HEK293T (cell line): ENCODE measurements at regions not wholly inside any gene's neighbourhood (a gene's known extent, or its start where the extent isn't known, plus 50 kb on each side); places are given as distances from the start of the nearest gene placed in this dataset.

Source experiments
- BHLHE40 ChIP-seq: fragments of 450-650 bp; IDR thresholded peaks from 2 replicates; pipeline ENCODE4 v1.6.1; 2016; ENCODE audit warnings: mild to moderate bottlenecking, moderate library complexity, borderline replicate concordance
- ELF4 ChIP-seq: fragments of 450-650 bp; IDR thresholded peaks from 2 replicates; pipeline ENCODE4 v1.6.1; 2017; ENCODE audit warnings: antibody characterized with exemption
- FOXK2 ChIP-seq: fragments of 450-650 bp; IDR thresholded peaks from 2 replicates; pipeline ENCODE4 v1.6.1; 2016; ENCODE audit warnings: mild to moderate bottlenecking
- FOXM1 ChIP-seq: fragments of 450-650 bp; IDR thresholded peaks from 2 replicates; pipeline ENCODE4 v1.6.1; 2017; ENCODE audit warnings: mild to moderate bottlenecking, borderline replicate concordance
- NFRKB ChIP-seq: fragments of 450-650 bp; IDR thresholded peaks from 2 replicates; pipeline ENCODE4 v1.6.1; 2016; ENCODE audit warnings: mild to moderate bottlenecking, moderate library complexity
- PKNOX1 ChIP-seq: fragments of 450-650 bp; IDR thresholded peaks from 2 replicates; pipeline ENCODE4 v1.6.1; 2016
- SP1 ChIP-seq: fragments of 450-650 bp; IDR thresholded peaks from 2 replicates; pipeline ENCODE4 v1.6.1; 2017
- SUZ12 ChIP-seq: fragments of 450-650 bp; IDR thresholded peaks from 2 replicates; pipeline ENCODE4 v1.6.1; 2016; ENCODE audit warnings: mild to moderate bottlenecking
- ZNF384 ChIP-seq: fragments of 450-650 bp; IDR thresholded peaks from 2 replicates; pipeline ENCODE4 v1.6.1; 2016

- no peak for TF ChIP-seq SUZ12
- no peak for TF ChIP-seq FOXM1
- no peak for TF ChIP-seq BHLHE40
- no peak for TF ChIP-seq PKNOX1
- TF ChIP-seq NFRKB = no peak
- TF ChIP-seq ELF4 = no peak
- no peak for TF ChIP-seq ZNF384
- no peak for TF ChIP-seq SP1
- no peak for TF ChIP-seq FOXK2
These were observed 88.5 kb upstream of the COL5A2 start for GRCh38 chr2:189267925-189268579.
